ENCODE measurements at regions not wholly inside any gene's neighbourhood (a gene's known extent, or its start where the extent isn't known, plus 50 kb on each side); places are given as distances from the start of the nearest gene placed in this dataset.

DNA sequence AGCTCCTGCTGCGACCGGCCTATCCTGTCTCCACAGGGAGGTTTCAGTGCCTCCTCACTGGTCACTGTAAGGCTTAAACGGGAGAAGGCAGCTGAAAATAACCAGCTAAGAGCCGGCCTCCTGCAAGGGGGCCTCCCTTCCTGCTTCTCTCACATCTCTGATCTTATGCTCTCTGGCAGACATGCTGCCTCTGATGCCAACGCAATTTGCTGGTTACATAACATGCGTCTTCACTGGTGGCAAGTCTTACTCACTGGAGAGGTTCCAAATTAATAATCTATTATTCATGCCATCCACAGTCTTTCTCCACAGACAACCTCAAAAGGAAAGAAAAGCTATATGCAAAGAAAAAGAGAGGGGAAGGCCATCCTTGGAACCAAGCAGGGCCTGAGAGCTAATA, 91.8 kb upstream of the LRFN2 start:
- intact Hi-C loops (cut with DNase I; ENCODE audit: low total_unique reads), result no loop called here
- Histone ChIP-seq H3K27ac (no peak overlapping the region), H3K36me3 (no peaks in the 10 kb centered on the region), H3K9me3 (peaks cover 0 to 8% of the 10 kb centered on the region in 2 donors), H3K4me1 (no peaks in the 10 kb centered on the region), H3K27me3 (no peaks in the 10 kb centered on the region), H3K4me3 (no peak overlapping the region)
- DNase-seq (ENCODE audit: low spot score in 2 of 2), result no peak
- TF ChIP-seq POLR2A (IDR thresholded peaks at IDR 0.05) (no peak), POLR2AphosphoS5 (IDR thresholded peaks at IDR 0.05) (no peak)
- TF ChIP-seq, protein P1, sequence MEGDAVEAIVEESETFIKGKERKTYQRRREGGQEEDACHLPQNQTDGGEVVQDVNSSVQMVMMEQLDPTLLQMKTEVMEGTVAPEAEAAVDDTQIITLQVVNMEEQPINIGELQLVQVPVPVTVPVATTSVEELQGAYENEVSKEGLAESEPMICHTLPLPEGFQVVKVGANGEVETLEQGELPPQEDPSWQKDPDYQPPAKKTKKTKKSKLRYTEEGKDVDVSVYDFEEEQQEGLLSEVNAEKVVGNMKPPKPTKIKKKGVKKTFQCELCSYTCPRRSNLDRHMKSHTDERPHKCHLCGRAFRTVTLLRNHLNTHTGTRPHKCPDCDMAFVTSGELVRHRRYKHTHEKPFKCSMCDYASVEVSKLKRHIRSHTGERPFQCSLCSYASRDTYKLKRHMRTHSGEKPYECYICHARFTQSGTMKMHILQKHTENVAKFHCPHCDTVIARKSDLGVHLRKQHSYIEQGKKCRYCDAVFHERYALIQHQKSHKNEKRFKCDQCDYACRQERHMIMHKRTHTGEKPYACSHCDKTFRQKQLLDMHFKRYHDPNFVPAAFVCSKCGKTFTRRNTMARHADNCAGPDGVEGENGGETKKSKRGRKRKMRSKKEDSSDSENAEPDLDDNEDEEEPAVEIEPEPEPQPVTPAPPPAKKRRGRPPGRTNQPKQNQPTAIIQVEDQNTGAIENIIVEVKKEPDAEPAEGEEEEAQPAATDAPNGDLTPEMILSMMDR (IDR thresholded peaks at IDR 0.05), result no peak

GRCh38 chr6:40674170-40674569, 87.0 kb upstream of the LRFN2 start:
- Histone ChIP-seq H3K36me3 (no peaks in the 10 kb centered on the region), H3K9me3 (peaks cover 0 to 8% of the 10 kb centered on the region in 2 donors), H3K27me3 (no peaks in the 10 kb centered on the region), H3K4me1 (no peaks in the 10 kb centered on the region), H3K27ac (no peak overlapping the region), H3K4me3 (no peak overlapping the region)
- intact Hi-C loops (cut with DNase I; ENCODE audit: low total_unique reads), result no loop called here
- TF ChIP-seq, protein P1 (IDR thresholded peaks at IDR 0.05), result no peak
- no peak for TF ChIP-seq POLR2AphosphoS5 (IDR thresholded peaks at IDR 0.05)
- TF ChIP-seq POLR2A (IDR thresholded peaks at IDR 0.05), result no peak
- no peak for DNase-seq (ENCODE audit: low spot score in 2 of 2)

- no peak for DNase-seq (ENCODE audit: low spot score in 2 of 2)
- intact Hi-C loops (cut with DNase I; ENCODE audit: low total_unique reads), result no loop called here
- H3K27ac ChIP-seq, result no peak overlapping the region
- no peaks in the 10 kb centered on the region for H3K4me1 ChIP-seq
- H3K27me3 ChIP-seq, result no peaks in the 10 kb centered on the region
- TF ChIP-seq, protein P1 (IDR thresholded peaks at IDR 0.05), result no peak
- TF ChIP-seq POLR2A (IDR thresholded peaks at IDR 0.05) (no peak), POLR2AphosphoS5 (IDR thresholded peaks at IDR 0.05) (no peak)
- no peaks in the 10 kb centered on the region for H3K9me3 ChIP-seq
- no peak overlapping the region for H3K4me3 ChIP-seq
- H3K36me3 ChIP-seq, result no peaks in the 10 kb centered on the region
Measured at GRCh38 chr6:40672087-40672486, 84.9 kb upstream of the LRFN2 start.

GRCh38 chr6:40671694-40672050, 84.5 kb upstream of the LRFN2 start:
- no peaks in the 10 kb centered on the region for H3K4me1 ChIP-seq
- H3K9me3 ChIP-seq, result no peaks in the 10 kb centered on the region
- intact Hi-C loops (cut with DNase I; ENCODE audit: low total_unique reads), result no loop called here
- no peaks in the 10 kb centered on the region for H3K36me3 ChIP-seq
- no peak overlapping the region for H3K27ac ChIP-seq
- no peak overlapping the region for H3K4me3 ChIP-seq
- TF ChIP-seq POLR2A (IDR thresholded peaks at IDR 0.05) (no peak), POLR2AphosphoS5 (IDR thresholded peaks at IDR 0.05) (no peak)
- TF ChIP-seq, protein P1 (IDR thresholded peaks at IDR 0.05), result no peak
- no peak for DNase-seq (ENCODE audit: low spot score in 2 of 2)
- no peaks in the 10 kb centered on the region for H3K27me3 ChIP-seq

DNA sequence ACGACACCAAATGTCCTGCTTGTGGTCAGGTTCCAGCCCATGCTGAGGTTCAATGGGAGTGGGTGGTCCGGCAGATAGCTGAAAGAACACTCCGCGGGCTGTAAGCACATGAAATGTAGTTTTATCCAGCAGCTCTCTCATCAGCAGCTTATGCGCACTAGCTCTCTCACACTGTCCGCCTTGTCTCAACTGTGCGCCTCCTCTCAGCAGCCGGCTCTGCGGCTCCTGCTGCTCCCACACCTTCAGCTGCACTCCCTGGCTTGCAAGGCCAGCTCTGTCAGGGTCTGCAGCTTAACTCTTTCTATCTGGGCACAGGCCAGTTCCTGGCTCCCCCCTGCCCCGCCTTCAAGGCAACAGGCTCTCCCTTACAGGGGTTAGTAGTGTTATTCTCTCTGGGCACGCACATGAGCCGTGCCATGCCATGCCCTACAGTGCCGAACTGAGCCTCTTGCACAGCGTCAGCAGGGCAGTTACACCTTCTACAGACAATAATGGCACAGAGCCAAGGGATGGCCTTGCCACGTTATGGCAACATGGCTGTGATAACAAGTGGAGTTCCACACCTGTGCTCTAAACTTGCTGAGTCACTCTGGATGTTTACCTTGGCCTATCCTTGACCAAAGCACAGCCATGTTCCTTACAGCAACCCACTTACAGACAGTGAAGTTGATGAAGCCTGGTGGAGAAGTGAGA, 84.0 kb upstream of the LRFN2 start:
- intact Hi-C loops (cut with DNase I; ENCODE audit: low total_unique reads), result no loop called here
- Histone ChIP-seq H3K27ac (no peak overlapping the region), H3K27me3 (no peaks in the 10 kb centered on the region), H3K4me1 (no peaks in the 10 kb centered on the region), H3K36me3 (no peaks in the 10 kb centered on the region), H3K4me3 (no peak overlapping the region), H3K9me3 (no peaks in the 10 kb centered on the region)
- TF ChIP-seq, protein P1 (IDR thresholded peaks at IDR 0.05), result no peak
- TF ChIP-seq POLR2AphosphoS5 (IDR thresholded peaks at IDR 0.05) (no peak), POLR2A (IDR thresholded peaks at IDR 0.05) (no peak)
- no peak for DNase-seq (ENCODE audit: low spot score in 2 of 2)
